ENCODE measurements at regions not wholly inside any gene's neighbourhood (a gene's known extent, or its start where the extent isn't known, plus 50 kb on each side); places are given as distances from the start of the nearest gene placed in this dataset.

DNA sequence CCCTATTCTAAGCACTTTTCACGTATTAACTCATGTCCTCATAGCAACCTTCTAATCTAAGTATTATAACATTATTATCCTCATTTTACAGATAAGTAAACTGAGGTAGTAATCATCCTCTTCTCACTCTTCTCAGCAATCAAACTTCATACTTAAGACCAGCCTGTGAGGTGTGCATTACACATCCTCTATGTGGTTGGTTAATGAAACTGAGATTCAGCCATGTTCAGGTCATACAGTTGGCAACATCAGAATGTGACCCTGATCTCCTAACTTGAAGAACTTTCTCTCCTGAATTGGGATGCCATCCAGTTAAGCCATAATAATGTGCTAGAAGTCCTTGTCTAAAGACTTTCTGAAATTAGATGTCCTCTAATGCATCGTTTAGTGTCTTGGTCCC lies 275.1 kb upstream of the ANKRD55 start:
- H3K4me1 ChIP-seq (ENCODE audit: insufficient read depth, low read length): no peaks in the 10 kb centered on the region
- no peaks in the 10 kb centered on the region for H3K79me2 ChIP-seq (ENCODE audit: insufficient read depth, low read length)
- H2AFZ ChIP-seq (ENCODE audit: low read length): no peak overlapping the region
- TF ChIP-seq CTCF (IDR thresholded peaks at IDR 0.05; ENCODE audit: extremely low read depth, low read depth, low read length): no peak
- DNase-seq (ENCODE audit: insufficient read length, low spot score, missing footprints): no peak
- H3K27me3 ChIP-seq (ENCODE audit: insufficient read depth, low read length): no peaks in the 10 kb centered on the region
- H3K27ac ChIP-seq (ENCODE audit: low read depth, low read length): no peak overlapping the region
- H4K20me1 ChIP-seq (ENCODE audit: insufficient read depth, low read length): no peaks in the 10 kb centered on the region
- H3K4me3 ChIP-seq (ENCODE audit: insufficient read depth, low read length): no peak overlapping the region
- no peaks in the 10 kb centered on the region for H3K9me3 ChIP-seq (ENCODE audit: low read depth, low read length)
- H3K36me3 ChIP-seq (ENCODE audit: insufficient read depth, low read length): no peaks in the 10 kb centered on the region
- no peak overlapping the region for H3K4me2 ChIP-seq (ENCODE audit: insufficient read depth, low read length)

- Histone ChIP-seq H2AFZ (ENCODE audit: low read length) (no peak overlapping the region), H3K9me3 (ENCODE audit: low read depth, low read length) (no peaks in the 10 kb centered on the region), H3K4me1 (ENCODE audit: insufficient read depth, low read length) (no peaks in the 10 kb centered on the region), H3K27ac (ENCODE audit: low read depth, low read length) (no peak overlapping the region), H4K20me1 (ENCODE audit: insufficient read depth, low read length) (no peaks in the 10 kb centered on the region), H3K4me2 (ENCODE audit: insufficient read depth, low read length) (no peak overlapping the region), H3K27me3 (ENCODE audit: insufficient read depth, low read length) (no peaks in the 10 kb centered on the region), H3K36me3 (ENCODE audit: insufficient read depth, low read length) (no peaks in the 10 kb centered on the region), H3K79me2 (ENCODE audit: insufficient read depth, low read length) (no peaks in the 10 kb centered on the region), H3K4me3 (ENCODE audit: insufficient read depth, low read length) (no peak overlapping the region)
- no peak for TF ChIP-seq CTCF (IDR thresholded peaks at IDR 0.05; ENCODE audit: extremely low read depth, low read depth, low read length)
- DNase-seq (ENCODE audit: insufficient read length, low spot score, missing footprints): no peak
These were observed 274.3 kb upstream of the ANKRD55 start for GRCh38 chr5:56507351-56507930.

DNA sequence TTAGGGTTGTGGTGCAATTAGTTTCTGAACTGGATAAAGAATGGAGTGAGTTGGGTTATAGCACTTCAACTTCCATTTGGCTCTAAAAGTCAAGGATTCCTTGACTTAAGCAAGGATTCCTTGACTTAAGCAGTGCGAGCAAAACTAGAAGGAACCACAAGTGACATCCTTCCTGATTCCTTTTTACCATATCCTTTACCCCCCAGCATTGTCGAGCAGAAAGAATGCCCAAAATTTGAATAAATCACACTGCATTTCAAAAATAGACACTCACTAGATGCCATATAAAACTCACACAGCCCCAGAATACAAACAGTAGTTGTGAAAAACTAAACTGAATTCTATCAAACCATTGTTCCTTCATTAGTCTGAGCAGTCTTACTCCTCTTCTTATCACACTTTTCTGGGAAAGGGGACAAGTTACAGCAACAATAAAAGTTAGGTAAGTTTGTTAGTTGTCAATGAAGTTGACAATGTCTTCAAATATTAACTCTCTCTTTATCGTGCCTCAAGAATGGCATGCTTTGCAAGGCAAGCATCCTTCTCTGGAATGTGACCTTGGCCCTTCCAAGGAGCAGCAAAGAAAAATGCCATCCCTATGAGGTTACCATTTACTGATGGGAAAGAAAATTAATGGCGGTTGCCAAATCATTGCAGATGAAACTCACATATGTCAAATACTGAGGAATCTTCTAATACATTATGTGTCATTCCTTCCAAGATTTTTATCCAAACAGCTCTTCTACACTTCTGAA lies 273.3 kb upstream of the ANKRD55 start:
- H3K4me3 ChIP-seq (ENCODE audit: insufficient read depth, low read length): no peak overlapping the region
- no peaks in the 10 kb centered on the region for H3K36me3 ChIP-seq (ENCODE audit: insufficient read depth, low read length)
- H3K79me2 ChIP-seq (ENCODE audit: insufficient read depth, low read length): no peaks in the 10 kb centered on the region
- H3K9me3 ChIP-seq (ENCODE audit: low read depth, low read length): no peaks in the 10 kb centered on the region
- H3K27me3 ChIP-seq (ENCODE audit: insufficient read depth, low read length): no peaks in the 10 kb centered on the region
- no peak overlapping the region for H3K4me2 ChIP-seq (ENCODE audit: insufficient read depth, low read length)
- TF ChIP-seq CTCF (IDR thresholded peaks at IDR 0.05; ENCODE audit: extremely low read depth, low read depth, low read length): no peak
- no peak overlapping the region for H2AFZ ChIP-seq (ENCODE audit: low read length)
- no peaks in the 10 kb centered on the region for H4K20me1 ChIP-seq (ENCODE audit: insufficient read depth, low read length)
- no peaks in the 10 kb centered on the region for H3K4me1 ChIP-seq (ENCODE audit: insufficient read depth, low read length)
- H3K27ac ChIP-seq (ENCODE audit: low read depth, low read length): no peak overlapping the region
- no peak for DNase-seq (ENCODE audit: insufficient read length, low spot score, missing footprints)

GRCh38 chr5:56503929-56504328 lies 270.8 kb upstream of the ANKRD55 start:
- Histone ChIP-seq H4K20me1 (ENCODE audit: insufficient read depth, low read length) (no peaks in the 10 kb centered on the region), H3K79me2 (ENCODE audit: insufficient read depth, low read length) (no peaks in the 10 kb centered on the region), H3K4me1 (ENCODE audit: insufficient read depth, low read length) (no peaks in the 10 kb centered on the region), H2AFZ (ENCODE audit: low read length) (no peak overlapping the region), H3K27ac (ENCODE audit: low read depth, low read length) (no peak overlapping the region), H3K27me3 (ENCODE audit: insufficient read depth, low read length) (no peaks in the 10 kb centered on the region), H3K4me3 (ENCODE audit: insufficient read depth, low read length) (no peak overlapping the region), H3K9me3 (ENCODE audit: low read depth, low read length) (no peaks in the 10 kb centered on the region), H3K36me3 (ENCODE audit: insufficient read depth, low read length) (no peaks in the 10 kb centered on the region), H3K4me2 (ENCODE audit: insufficient read depth, low read length) (no peak overlapping the region)
- TF ChIP-seq CTCF (IDR thresholded peaks at IDR 0.05; ENCODE audit: extremely low read depth, low read depth, low read length): no peak
- DNase-seq (ENCODE audit: insufficient read length, low spot score, missing footprints): no peak

Data from osteoblast (primary cell).